Fibroblast of pulmonary artery (primary cell): ENCODE measurements at regions not wholly inside any gene's neighbourhood (a gene's known extent, or its start where the extent isn't known, plus 50 kb on each side); places are given as distances from the start of the nearest gene placed in this dataset.
A peak's percentile ranks its signal among the peaks of the same experiment; 100 is the strongest.

Experiments
- DNase-seq: peaks from one replicate; pipeline ENCODE4 v3.0.0-alpha.2; 2010; ENCODE audit warnings: low read depth
- H3K4me3 ChIP-seq: replicated peaks from 2 replicates; pipeline ENCODE4 v1.5.1; 2011; ENCODE audit warnings: low read depth, mild to moderate bottlenecking, control low read depth, low read length, moderate library complexity
- TF ChIP-seq, protein P1 (sequence below): IDR thresholded peaks from 2 replicates; pipeline ENCODE4 v1.5.1; 2011; ENCODE audit warnings: mild to moderate bottlenecking, control low read depth, low read length, inconsistent platforms; ENCODE audit errors: missing control alignments

DNA sequence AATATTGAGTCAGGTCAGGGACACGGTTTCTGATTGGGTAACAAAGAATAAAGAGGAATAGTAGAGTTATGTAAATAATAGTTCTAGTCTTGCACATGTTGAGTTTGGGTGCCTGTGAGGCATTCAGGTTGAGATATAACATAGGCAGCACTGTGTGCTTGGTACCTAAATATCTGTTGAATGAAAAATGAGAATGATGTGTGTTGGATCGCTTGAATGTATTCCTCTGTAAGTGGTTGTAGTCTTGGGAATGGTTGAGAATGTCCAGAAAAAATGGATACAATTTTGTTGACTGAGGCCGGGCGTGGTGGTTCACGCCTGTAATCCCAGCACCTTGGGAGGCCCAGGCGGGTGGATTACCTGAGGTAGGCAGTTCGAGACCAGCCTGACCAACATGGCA is 116.3 kb upstream of the HNRNPU start:
- TF ChIP-seq, protein P1, sequence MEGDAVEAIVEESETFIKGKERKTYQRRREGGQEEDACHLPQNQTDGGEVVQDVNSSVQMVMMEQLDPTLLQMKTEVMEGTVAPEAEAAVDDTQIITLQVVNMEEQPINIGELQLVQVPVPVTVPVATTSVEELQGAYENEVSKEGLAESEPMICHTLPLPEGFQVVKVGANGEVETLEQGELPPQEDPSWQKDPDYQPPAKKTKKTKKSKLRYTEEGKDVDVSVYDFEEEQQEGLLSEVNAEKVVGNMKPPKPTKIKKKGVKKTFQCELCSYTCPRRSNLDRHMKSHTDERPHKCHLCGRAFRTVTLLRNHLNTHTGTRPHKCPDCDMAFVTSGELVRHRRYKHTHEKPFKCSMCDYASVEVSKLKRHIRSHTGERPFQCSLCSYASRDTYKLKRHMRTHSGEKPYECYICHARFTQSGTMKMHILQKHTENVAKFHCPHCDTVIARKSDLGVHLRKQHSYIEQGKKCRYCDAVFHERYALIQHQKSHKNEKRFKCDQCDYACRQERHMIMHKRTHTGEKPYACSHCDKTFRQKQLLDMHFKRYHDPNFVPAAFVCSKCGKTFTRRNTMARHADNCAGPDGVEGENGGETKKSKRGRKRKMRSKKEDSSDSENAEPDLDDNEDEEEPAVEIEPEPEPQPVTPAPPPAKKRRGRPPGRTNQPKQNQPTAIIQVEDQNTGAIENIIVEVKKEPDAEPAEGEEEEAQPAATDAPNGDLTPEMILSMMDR = no peak
- H3K4me3 ChIP-seq = no peak overlapping the region
- no peak for DNase-seq

DNA sequence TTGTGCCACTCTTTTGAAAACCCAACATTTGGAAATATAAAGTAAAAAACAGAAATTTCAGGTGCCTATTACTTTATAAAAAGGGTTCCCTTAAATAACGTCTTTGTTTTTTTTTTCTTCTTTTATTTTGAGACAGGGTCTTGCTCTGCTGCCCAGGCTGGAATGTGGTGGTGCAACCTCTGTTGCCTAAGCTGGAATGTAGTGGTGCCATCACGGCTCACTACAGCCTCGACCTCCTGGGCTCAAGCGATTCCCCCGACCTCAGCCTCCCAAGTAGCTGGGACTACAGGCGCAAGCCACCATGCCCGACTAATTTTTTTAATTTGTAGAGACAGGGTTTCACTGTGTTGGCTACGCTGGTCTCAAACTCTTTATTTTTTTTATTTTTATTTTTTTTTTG is 110.2 kb upstream of the HNRNPU start:
- no peak overlapping the region for H3K4me3 ChIP-seq
- no peak for DNase-seq
- TF ChIP-seq, protein P1 = no peak

DNA sequence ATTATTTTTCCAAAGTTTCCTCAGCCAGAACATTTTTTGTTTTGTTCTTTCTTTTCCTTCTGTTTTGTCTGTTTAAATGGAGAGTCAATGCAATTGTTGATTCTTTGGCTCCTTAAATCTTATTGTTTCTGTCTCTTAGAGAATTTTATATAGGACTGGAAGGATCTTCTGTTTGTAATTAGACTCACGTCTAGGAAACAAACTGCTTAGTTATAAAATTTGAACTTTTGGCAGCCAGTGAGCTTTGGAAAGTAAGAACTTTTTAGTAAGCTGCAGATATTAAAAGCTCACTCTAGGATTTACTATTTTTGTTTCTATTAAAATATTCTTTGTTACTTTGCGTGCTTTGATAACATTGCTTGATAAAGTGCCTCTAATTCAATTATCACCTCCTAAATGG is 109.8 kb upstream of the HNRNPU start:
- no peak overlapping the region for H3K4me3 ChIP-seq
- DNase-seq = no peak
- TF ChIP-seq, protein P1 = no peak

DNA sequence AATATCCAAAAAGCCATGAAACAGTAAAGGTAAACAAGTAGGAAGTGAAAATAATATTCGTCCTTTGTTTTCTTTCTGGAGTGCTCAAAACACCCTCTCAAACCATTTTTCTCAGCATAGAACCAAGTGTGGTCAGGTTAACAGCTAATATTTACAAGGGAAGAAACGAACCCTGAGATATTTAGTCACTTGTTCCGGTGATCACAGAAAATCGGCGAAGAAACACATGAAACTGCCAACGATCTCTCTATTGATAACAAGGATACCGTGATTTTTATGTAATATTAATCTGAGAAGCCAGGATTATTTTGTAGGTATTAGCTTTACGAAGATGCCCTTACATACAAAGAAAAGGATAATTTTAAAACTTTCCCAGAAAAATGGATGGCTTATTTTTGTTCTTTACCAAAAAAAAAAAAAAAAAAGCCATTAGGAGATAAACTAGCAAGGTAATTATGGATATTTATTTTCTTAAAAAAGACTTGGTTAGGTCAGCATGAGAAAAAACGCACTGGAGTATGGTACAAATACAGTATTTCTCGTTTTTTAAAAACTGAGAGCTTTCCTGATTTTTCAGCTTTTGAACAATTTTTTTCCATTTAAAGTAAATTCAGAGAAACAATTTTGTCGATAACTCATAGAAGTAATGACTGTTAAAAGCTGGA is 107.3 kb upstream of the HNRNPU start:
- TF ChIP-seq, protein P1 = no peak
- DNase-seq = no peak

DNA sequence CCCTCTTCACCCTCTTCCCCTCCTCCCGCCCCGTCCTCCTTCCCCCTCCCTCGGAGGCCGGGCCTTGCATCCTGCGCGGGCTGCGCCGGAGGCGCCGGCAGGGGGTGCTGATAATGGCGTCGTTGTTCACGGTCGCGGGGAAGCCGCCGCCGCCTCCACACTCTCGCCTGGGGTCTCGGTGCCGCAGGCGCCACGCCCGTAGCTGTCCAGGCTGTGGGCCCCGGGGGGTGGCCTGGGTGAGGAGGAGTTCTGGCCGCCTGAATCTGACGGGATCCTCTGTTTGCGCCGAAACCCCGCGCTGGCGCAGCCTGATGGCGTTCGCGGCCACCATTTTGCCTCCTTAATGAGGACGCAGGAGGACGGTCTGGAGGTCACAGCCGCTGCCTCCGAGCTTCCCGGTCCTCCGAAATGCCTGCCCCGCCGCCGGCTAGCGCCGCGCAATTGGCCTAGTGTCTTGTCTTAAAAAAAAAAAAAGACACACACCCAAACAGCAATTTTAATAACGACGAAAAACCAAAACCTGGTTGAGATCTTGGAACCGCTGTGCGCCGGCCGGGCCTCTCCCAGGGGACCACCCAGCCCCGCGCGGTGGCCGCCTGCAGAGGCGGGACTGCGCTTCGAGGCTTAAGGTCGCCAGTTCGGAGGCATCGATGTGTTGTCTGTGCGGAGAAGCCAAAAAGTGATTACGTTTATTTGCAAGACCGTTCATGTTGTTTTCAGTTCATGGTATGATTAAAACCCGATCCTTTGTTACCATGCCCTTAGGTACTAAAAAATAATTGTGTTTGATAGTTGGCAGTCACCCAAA is 106.6 kb upstream of the HNRNPU start:
- H3K4me3 ChIP-seq = peak overlapping the region; percentile 67
- DNase-seq = peak; percentile 96
- TF ChIP-seq, protein P1 = peak; percentile 38

More for the DNA sequence above, 107.3 kb upstream of the HNRNPU start:
- H3K4me3 ChIP-seq = peak overlapping the region; percentile 67

DNA sequence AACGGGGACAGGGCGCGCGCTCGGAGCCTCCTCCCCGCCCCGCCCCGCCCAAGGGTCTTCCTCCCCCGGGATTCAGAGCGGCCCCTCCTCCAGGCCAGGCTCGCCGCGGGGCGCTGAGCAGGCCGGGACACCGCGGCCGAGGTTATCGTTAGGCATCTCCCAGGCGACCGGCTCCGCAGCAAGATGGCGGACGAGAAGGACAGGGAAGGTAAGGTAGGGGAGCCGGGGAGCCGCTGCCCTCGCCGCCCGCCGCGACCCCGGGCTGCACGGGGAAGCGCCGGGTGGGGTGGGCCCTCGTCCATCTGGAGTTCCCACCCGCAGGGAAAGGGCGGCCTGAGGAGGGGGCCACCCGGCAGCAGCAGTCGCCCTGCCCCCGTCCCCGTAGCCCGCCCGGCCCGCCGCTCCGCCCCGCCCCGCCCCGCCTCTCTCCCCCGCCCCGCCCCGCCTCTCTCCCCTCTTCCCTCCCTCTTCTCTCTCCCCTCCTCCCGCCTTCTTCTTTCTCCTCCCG is 105.9 kb upstream of the HNRNPU start:
- TF ChIP-seq, protein P1 = no peak
- peak overlapping the region; percentile 67 for H3K4me3 ChIP-seq
- DNase-seq = peak; percentile 74
